Heart left ventricle (tissue), 16 donors: ENCODE measurements at regions not wholly inside any gene's neighbourhood (a gene's known extent, or its start where the extent isn't known, plus 50 kb on each side); places are given as distances from the start of the nearest gene placed in this dataset.

Experiments used
- ATAC-seq, 4 donors: fragments of 200-7000 bp; cut with Tn5 transposase; one replicate each; pipeline ENCODE4 v1.9.1; 2020 to 2022; ENCODE audit warnings: moderate library complexity in 4 of 4, mild to moderate bottlenecking in 3 of 4, moderate number of reproducible peaks in 1 of 4
- DNase-seq, 5 donors: peaks; one replicate each; pipeline ENCODE4 v3.0.0-alpha.2; 2020
- H3K27ac ChIP-seq, 12 donors: fragments of 200-600 bp; sonication (generic) in 4 of 12; one replicate each; pipeline versions ENCODE4 v1.5.0 to v1.8.0; 2016 to 2022; ENCODE audit warnings: mild to moderate bottlenecking in 2 of 12
- H3K27me3 ChIP-seq, 9 donors: fragments of 200-600 bp; sonication (generic) in 2 of 9; one replicate each; pipeline versions ENCODE4 v1.5.1 to v1.8.0; 2016 to 2022; ENCODE audit warnings: mild to moderate bottlenecking in 3 of 9
- H3K36me3 ChIP-seq, 9 donors: fragments of 200-600 bp; sonication (generic) in 2 of 9; one replicate each; pipeline versions ENCODE4 v1.5.0 to v1.8.0; 2018 to 2022; ENCODE audit warnings: mild to moderate bottlenecking in 2 of 9
- H3K4me1 ChIP-seq, 12 donors: fragments of 200-600 bp; sonication (generic) in 4 of 12; one replicate each; pipeline versions ENCODE4 v1.5.0 to v1.8.0; 2016 to 2022; ENCODE audit warnings: mild to moderate bottlenecking in 3 of 12
- H3K4me3 ChIP-seq, 12 donors: fragments of 200-600 bp; sonication (generic) in 4 of 12; one replicate each; pipeline versions ENCODE4 v1.5.0 to v1.8.0; 2017 to 2022; ENCODE audit warnings: mild to moderate bottlenecking in 9 of 12, moderate library complexity in 4 of 12
- H3K9me3 ChIP-seq, 12 donors: fragments of 200-600 bp; sonication (generic) in 4 of 12; one replicate each; pipeline versions ENCODE4 v1.5.0 to v1.8.0; 2016 to 2022; ENCODE audit warnings: mild to moderate bottlenecking in 1 of 12
- POLR2A ChIP-seq, 2 donors: fragments of 450-650 bp; IDR thresholded peaks; one replicate each; pipeline ENCODE4 v1.6.1; 2017; ENCODE audit warnings: antibody characterized with exemption in 2 of 2, mild to moderate bottlenecking in 2 of 2, moderate library complexity in 2 of 2
- WGBS, 4 donors: extraction: QIAGEN DNeasy Blood & Tissue Kit in 2 of 4; methylation state at CpG; one replicate each; pipeline versions ENCODE4 v1.1.5 to v1.1.7; 2013 to 2018; 5-methylcytosine and 5-hydroxymethylcytosine counted together
- intact Hi-C, 10 donors: fragments of 100-400 bp; cut with DNase I; formaldehyde crosslinking; loops; one replicate each; pipeline versions ENCODE4 v1.11.1 to v1.14.2; 2022
- TF ChIP-seq, protein P1 (sequence below), 12 donors: fragments of 200-600 bp; sonication (generic) in 4 of 12; IDR thresholded peaks; one replicate each; pipeline versions ENCODE4 v1.5.0 to v1.8.0; 2018 to 2022; ENCODE audit warnings: antibody characterized with exemption in 12 of 12, mild to moderate bottlenecking in 5 of 12
- donor health status: ischemic (EF 13 %, LVEDD 7.1; RV severe dilation, severe dysfunction).
- donor health status: healthy with polysubstance abuse.
- donor health status: DM: no; HTN: yes; CAD: no.
- donor health status: DM: no; HTN: no; CAD: no.
- donor health status: ischemic (EF 25% LVEDD 6.9; RV normal size, moderate dysfunction).
- donor health status: ischemic (EF 25% LVEDD 5.7; RV mildly dilated, moderate dysfunction).
- donor health status: healthy.
- donor health status: DM: yes; HTN: yes; CAD: no.
- donor health status: ischemic (EF 35%, LVEDD 5.7; RV mildly dilated, moderate dysfunction).
- donor health status: nonischemic (EF 11% LVEDD 7.7; RV severe dilation, severe dysfunction).
- donor health status: DM: yes; HTN: yes; CAD: no.
- donor health status: PGD.
- donor health status: ischemic (EF 29% LVEDD 5.4; RV normal size, mild dysfunction).
- donor health status: nonischemic (EF 23%, LVEDD 6.1; RV moderate dilation, normal function).

DNA sequence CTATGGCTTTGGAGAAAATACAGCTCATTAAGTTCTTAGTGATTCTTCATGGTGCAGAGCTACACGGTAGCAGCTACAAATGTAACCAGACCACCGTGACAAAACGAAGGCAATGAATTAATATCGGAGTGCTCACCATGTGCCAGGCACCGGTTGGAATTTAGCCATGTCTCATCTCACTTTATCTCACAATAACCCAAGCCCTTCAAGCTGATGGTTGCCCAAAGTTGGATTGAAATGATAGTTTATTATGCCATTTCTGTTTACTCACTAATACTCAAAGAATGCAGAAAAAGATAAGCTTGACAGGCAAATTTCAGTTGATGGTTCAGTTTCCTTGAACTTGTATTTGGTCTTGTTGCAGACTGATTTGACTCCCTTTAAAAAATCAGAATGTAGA, 312.6 kb downstream of the SKIDA1 start:
- H3K4me1 ChIP-seq = peaks cover 0 to 6% (median 0%) of the 10 kb centered on the region in 12 donors
- peaks cover 0 to 3% (median under 1%) of the 10 kb centered on the region in 12 donors for H3K9me3 ChIP-seq
- no peak overlapping the region for H3K27ac ChIP-seq
- ATAC-seq (no peak), DNase-seq (no peak)
- H3K4me3 ChIP-seq = no peak overlapping the region
- intact Hi-C loops = no loop called here
- 91 to 94% (median 93%) methylated on average over 5 of the region's 5 CpGs for WGBS, 4 donors
- H3K36me3 ChIP-seq = no peaks in the 10 kb centered on the region
- H3K27me3 ChIP-seq = no peaks in the 10 kb centered on the region
- no peak for TF ChIP-seq POLR2A (IDR thresholded peaks at IDR 0.05)
- TF ChIP-seq, protein P1, sequence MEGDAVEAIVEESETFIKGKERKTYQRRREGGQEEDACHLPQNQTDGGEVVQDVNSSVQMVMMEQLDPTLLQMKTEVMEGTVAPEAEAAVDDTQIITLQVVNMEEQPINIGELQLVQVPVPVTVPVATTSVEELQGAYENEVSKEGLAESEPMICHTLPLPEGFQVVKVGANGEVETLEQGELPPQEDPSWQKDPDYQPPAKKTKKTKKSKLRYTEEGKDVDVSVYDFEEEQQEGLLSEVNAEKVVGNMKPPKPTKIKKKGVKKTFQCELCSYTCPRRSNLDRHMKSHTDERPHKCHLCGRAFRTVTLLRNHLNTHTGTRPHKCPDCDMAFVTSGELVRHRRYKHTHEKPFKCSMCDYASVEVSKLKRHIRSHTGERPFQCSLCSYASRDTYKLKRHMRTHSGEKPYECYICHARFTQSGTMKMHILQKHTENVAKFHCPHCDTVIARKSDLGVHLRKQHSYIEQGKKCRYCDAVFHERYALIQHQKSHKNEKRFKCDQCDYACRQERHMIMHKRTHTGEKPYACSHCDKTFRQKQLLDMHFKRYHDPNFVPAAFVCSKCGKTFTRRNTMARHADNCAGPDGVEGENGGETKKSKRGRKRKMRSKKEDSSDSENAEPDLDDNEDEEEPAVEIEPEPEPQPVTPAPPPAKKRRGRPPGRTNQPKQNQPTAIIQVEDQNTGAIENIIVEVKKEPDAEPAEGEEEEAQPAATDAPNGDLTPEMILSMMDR (IDR thresholded peaks at IDR 0.05) = no peak

DNA sequence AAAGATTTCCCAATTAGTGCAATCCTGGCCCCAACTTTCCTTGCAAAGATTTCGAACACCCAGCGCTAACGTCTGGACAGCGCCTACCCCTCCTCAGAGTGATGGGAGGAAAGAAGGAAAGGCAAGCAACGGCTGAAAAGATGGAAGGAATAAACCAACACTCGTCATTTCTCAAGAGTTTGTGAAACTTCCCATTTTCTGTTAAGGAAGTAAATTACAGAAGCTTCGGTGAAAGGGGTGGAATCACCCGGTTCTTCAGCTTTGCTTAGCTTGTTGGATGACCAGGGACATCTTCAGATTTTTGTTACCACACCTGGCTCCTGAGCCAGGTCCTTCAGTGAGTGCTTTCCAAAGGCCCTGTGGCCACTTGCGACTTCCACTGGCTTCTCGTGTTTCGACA, 313.1 kb downstream of the SKIDA1 start:
- Histone ChIP-seq H3K27me3 (no peaks in the 10 kb centered on the region), H3K36me3 (no peaks in the 10 kb centered on the region), H3K27ac (no peak overlapping the region), H3K9me3 (peaks cover 0 to 9% (median 3%) of the 10 kb centered on the region in 12 donors), H3K4me1 (peaks cover 0 to 5% (median 0%) of the 10 kb centered on the region in 12 donors), H3K4me3 (no peak overlapping the region)
- ATAC-seq (no peak), DNase-seq (no peak)
- WGBS, 4 donors = 82 to 88% (median 87%) methylated on average over 11 of the region's 11 CpGs
- intact Hi-C loops = no loop called here
- no peak for TF ChIP-seq POLR2A (IDR thresholded peaks at IDR 0.05)
- TF ChIP-seq, protein P1 (IDR thresholded peaks at IDR 0.05) = no peak

DNA sequence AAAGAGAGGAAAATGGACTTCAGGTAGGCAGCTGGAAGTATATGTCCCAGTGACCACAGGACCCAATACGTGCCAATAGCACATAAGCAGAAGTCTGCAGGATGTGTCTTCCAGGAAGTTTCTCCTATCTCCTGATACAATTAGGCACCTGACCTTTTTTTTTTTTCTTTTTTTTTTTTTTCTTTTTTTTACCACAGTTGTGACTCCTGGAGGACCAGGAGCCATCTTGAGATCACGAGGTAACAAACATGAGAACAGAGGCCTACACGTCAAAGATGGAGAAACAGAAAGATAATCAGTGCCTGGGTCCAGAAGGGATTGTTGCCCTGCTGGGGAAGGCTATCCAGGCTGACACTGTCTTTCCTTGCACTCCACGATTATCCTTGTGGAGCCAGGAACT, 312.4 kb upstream of the NEBL start:
- DNase-seq = no peak
- TF ChIP-seq POLR2A (IDR thresholded peaks at IDR 0.05) = no peak
- TF ChIP-seq, protein P1 (IDR thresholded peaks at IDR 0.05) = no peak
- H3K4me1 ChIP-seq = no peaks in the 10 kb centered on the region
- peaks cover 0 to 11% (median 3%) of the 10 kb centered on the region in 12 donors for H3K9me3 ChIP-seq
- H3K36me3 ChIP-seq = no peaks in the 10 kb centered on the region
- ATAC-seq = no peak
- WGBS, 4 donors = 87 to 91% (median 89%) methylated on average over 4 of the region's 4 CpGs
- no peaks in the 10 kb centered on the region for H3K27me3 ChIP-seq
- no peak overlapping the region for H3K4me3 ChIP-seq
- no peak overlapping the region for H3K27ac ChIP-seq
- intact Hi-C loops = no loop called here

DNA sequence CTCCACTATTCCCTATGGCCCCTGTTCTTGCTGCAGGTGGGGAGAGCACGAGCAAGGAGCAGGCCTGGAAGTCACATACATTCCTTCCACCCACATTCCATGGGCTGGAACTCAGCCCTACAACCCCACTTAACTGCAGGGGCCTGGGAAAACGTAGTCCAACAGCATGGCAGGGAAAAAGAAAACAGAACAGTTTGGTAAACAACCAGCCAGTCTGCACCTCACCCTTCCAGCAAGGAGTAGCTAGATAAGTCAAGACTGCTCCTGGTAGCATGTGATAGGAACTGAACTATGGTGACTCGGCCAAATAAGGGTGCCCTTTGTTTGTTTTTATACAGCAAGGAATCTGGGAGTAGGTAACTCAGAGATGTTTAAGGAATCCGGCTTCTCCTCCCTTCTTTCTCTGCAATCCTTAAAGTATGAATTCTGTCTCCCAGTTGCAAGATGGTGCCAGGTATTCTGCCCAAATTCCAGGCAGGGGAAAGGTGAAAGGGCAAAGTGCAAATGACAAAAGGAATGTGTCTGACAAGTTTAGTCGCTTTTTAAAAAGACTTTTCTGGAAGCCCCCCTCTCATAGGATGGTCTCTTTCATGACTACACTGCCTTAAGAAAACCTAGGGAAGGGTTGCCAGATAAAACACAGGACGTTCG, 311.7 kb upstream of the NEBL start:
- Histone ChIP-seq H3K36me3 (no peaks in the 10 kb centered on the region), H3K27me3 (no peaks in the 10 kb centered on the region), H3K4me3 (no peak overlapping the region), H3K27ac (no peak overlapping the region), H3K9me3 (peaks cover 0 to 11% (median 3%) of the 10 kb centered on the region in 12 donors), H3K4me1 (peaks cover 0 to 2% (median 0%) of the 10 kb centered on the region in 12 donors)
- TF ChIP-seq, protein P1 (IDR thresholded peaks at IDR 0.05) = no peak
- TF ChIP-seq POLR2A (IDR thresholded peaks at IDR 0.05) = no peak
- WGBS, 4 donors = 66 to 77% (median 70%) methylated on average over 7 of the region's 7 CpGs
- intact Hi-C loops = no loop called here
- DNase-seq = no peak
- no peak for ATAC-seq
